ENCODE measurements at regions not wholly inside any gene's neighbourhood (a gene's known extent, or its start where the extent isn't known, plus 50 kb on each side); places are given as distances from the start of the nearest gene placed in this dataset.
A peak's percentile ranks its signal among the peaks of the same experiment; 100 is the strongest.
"Not testable (repeated sequence)": the region's sequence is repeated elsewhere in the genome, so short reads cannot be mapped to it uniquely, and the experiment has no call there.

DNA sequence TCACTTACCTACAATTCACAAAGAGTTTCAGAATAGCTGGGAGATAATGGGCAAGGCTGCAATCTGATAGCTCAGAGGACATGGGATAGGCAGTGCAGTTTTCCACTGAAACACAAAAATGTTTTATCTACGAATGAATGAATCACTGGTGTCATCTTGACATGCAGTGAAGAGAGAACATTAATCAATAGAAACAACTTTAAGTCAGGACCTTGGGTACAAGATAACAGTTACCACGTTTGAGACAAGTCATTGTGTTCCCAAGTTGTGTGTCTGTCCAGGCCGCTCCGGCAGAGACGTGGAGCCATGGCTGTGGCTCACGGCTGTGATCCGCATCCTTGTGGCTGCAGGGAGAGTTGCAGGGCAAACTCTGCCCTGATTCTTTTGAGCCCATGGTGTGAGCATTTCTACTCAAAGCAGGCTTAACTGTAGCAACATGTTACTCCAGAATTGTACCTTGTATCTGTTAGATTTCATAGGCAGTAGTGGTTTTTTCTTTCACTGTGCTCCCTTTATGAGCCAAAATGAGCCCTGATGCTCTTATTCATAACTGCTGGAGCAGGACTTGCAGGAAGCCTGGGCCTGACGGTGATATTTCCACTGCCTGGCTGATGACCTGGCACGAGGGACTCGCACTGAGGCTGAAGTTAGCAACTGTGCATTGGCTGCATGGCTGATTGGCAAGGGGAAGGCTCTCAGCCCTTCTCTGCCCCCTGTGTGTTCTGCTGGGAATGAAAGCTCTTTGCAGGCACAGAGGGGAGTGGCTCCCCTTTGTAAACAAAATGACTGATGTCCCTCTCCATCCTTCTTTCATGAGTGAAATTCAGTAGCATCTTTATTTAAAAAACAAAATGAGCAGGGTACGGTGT, 465.2 kb downstream of the AJAP1 start:
- peak; percentile 15 for DNase-seq (ENCODE audit: low read depth, low spot score)
- in situ Hi-C loops (cut with HindIII; ENCODE audit: low pct_unique_long_range_greater_than_20kb, low sequenced_read_pairs), result no loop called here

- in situ Hi-C loops (cut with HindIII; ENCODE audit: low pct_unique_long_range_greater_than_20kb, low sequenced_read_pairs); DNase-seq (ENCODE audit: low read depth, low spot score): not testable (repeated sequence)
Observed at GRCh38 chr1:5118771-5119170, 464.4 kb downstream of the AJAP1 start.

GRCh38 chr1:5118292-5118691, 463.9 kb downstream of the AJAP1 start:
- in situ Hi-C loops (cut with HindIII; ENCODE audit: low pct_unique_long_range_greater_than_20kb, low sequenced_read_pairs); DNase-seq (ENCODE audit: low read depth, low spot score): not testable (repeated sequence)

- in situ Hi-C loops (cut with HindIII; ENCODE audit: low pct_unique_long_range_greater_than_20kb, low sequenced_read_pairs), result no loop called here
- DNase-seq (ENCODE audit: low read depth, low spot score), result no peak
Observed at GRCh38 chr1:5111581-5111980, 457.2 kb downstream of the AJAP1 start.

DNA sequence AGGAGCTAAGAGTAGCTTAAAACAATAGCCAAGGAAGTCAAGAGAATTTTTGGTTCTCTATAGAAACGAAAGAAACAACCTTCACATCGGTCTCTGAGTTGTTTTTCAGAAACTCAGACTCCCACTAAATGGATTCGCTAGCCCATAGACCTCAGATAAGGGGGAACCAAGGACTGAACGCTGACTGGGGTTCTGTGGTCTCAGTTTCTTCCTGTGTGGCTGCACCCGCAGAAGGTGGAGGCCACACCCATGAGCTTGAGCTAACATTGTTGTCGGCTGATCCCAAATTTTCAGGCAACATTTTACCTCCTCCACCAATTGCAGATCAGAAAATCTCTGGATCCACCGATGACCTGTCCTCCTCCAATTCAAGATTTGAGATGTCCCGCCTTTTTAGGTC, 456.1 kb downstream of the AJAP1 start:
- DNase-seq (ENCODE audit: low read depth, low spot score), result no peak
- in situ Hi-C loops (cut with HindIII; ENCODE audit: low pct_unique_long_range_greater_than_20kb, low sequenced_read_pairs), result no loop called here

DNA sequence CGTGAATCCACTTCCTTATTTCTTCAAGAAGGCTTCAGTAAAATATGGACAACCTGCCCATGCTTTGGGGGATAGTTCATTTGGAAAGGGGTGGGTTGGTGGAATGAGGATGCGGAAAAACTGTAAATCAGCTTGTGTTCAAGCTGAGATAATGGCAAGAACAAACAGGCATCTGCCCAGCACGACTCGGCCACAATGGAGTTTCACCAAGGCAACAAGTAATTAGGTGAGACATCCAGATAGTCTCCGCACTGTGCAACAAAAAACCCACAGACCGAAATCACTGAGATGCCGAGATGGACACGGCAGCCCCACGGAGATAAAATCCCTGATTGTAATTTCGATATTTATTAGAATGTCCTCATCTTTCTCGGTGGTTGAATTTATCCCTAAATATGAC, 455.2 kb downstream of the AJAP1 start:
- in situ Hi-C loops (cut with HindIII; ENCODE audit: low pct_unique_long_range_greater_than_20kb, low sequenced_read_pairs), result no loop called here
- DNase-seq (ENCODE audit: low read depth, low spot score), result no peak

DNA sequence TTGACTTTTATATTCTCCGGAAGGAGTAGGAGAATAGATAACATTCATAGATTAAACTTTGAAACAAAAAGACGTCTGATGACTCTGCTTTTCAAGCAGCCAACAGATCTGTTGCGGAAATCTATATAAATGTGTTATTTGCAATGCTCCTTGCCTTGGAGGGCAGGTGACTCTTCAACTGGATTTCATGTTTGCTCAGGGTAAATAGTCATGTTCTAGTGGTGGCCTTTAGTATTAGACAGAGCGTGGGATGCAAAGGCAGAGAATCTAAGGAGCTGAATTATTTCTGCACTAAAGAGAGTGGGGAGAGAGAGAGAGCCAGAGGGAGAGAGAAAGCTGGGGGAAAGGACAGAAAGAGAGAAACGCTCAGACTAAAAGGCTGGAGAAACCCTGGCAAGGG, 454.3 kb downstream of the AJAP1 start:
- DNase-seq (ENCODE audit: low read depth, low spot score), result no peak
- in situ Hi-C loops (cut with HindIII; ENCODE audit: low pct_unique_long_range_greater_than_20kb, low sequenced_read_pairs), result no loop called here

- in situ Hi-C loops (cut with HindIII; ENCODE audit: low pct_unique_long_range_greater_than_20kb, low sequenced_read_pairs), result no loop called here
- no peak for DNase-seq (ENCODE audit: low read depth, low spot score)
Observed at GRCh38 chr1:5105744-5106143, 451.3 kb downstream of the AJAP1 start.

- in situ Hi-C loops (cut with HindIII; ENCODE audit: low pct_unique_long_range_greater_than_20kb, low sequenced_read_pairs), result no loop called here
- DNase-seq (ENCODE audit: low read depth, low spot score), result no peak
Observed at GRCh38 chr1:5099558-5099957, 445.1 kb downstream of the AJAP1 start.

- in situ Hi-C loops (cut with HindIII; ENCODE audit: low pct_unique_long_range_greater_than_20kb, low sequenced_read_pairs), result no loop called here
- no peak for DNase-seq (ENCODE audit: low read depth, low spot score)
Observed at GRCh38 chr1:5098981-5099385, 444.6 kb downstream of the AJAP1 start.

DNA sequence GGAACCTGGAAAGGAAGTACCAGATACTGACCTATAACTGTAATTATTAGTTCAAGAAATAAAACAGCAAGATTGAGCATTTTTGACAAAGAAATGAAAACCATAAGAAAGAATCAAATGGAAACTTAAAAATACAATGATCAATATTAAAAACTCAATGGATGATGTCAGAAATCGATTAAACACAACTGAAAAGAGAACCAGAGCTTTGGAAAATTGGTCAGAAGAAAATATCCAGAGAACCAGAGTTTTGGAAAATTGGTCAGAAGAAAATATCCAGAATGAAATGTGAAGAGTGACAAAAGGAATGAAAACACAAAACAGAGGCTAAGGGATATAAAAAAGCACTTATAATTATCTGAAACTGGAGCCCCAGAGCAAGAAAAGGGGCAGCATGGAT, 438.6 kb downstream of the AJAP1 start:
- DNase-seq (ENCODE audit: low read depth, low spot score), result no peak
- in situ Hi-C loops (cut with HindIII; ENCODE audit: low pct_unique_long_range_greater_than_20kb, low sequenced_read_pairs), result no loop called here

GRCh38 chr1:5084676-5085075, 430.3 kb downstream of the AJAP1 start:
- no peak for DNase-seq (ENCODE audit: low read depth, low spot score)
- in situ Hi-C loops (cut with HindIII; ENCODE audit: low pct_unique_long_range_greater_than_20kb, low sequenced_read_pairs), result no loop called here

DNA sequence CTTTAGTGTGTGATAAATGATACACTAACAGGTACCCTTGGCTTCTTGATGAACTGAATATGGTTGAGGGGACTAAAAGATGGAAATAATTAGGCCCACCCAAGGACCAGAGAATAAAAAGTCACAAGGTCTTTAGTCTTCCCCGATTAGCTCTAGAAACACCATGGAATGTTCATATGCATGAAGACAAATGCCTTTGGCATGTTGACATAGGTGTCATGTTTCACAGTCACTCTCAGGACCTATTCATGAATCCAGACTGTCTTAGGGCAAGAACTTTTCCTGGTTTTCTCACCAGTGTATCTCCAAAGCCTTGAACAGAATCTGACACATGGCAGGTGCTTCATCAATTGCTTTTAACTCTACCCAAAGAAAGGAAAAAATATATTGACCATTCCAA, 412.8 kb downstream of the AJAP1 start:
- no peak for DNase-seq (ENCODE audit: low read depth, low spot score)

GRCh38 chr1:5053744-5054143, 399.3 kb downstream of the AJAP1 start:
- no peak for DNase-seq (ENCODE audit: low read depth, low spot score)
- in situ Hi-C loops (cut with HindIII; ENCODE audit: low pct_unique_long_range_greater_than_20kb, low sequenced_read_pairs), result no loop called here

More for the DNA sequence above, 412.8 kb downstream of the AJAP1 start:
- in situ Hi-C loops (cut with HindIII; ENCODE audit: low pct_unique_long_range_greater_than_20kb, low sequenced_read_pairs), result no loop called here

GRCh38 chr1:5029136-5029535, 374.7 kb downstream of the AJAP1 start:
- no peak for DNase-seq (ENCODE audit: low read depth, low spot score)
- in situ Hi-C loops (cut with HindIII; ENCODE audit: low pct_unique_long_range_greater_than_20kb, low sequenced_read_pairs), result no loop called here

GRCh38 chr1:5012249-5012648, 357.8 kb downstream of the AJAP1 start:
- in situ Hi-C loops (cut with HindIII; ENCODE audit: low pct_unique_long_range_greater_than_20kb, low sequenced_read_pairs), result no loop called here
- DNase-seq (ENCODE audit: low read depth, low spot score), result no peak

GRCh38 chr1:5010656-5011055, 356.2 kb downstream of the AJAP1 start:
- in situ Hi-C loops (cut with HindIII; ENCODE audit: low pct_unique_long_range_greater_than_20kb, low sequenced_read_pairs), result no loop called here
- no peak for DNase-seq (ENCODE audit: low read depth, low spot score)

DNA sequence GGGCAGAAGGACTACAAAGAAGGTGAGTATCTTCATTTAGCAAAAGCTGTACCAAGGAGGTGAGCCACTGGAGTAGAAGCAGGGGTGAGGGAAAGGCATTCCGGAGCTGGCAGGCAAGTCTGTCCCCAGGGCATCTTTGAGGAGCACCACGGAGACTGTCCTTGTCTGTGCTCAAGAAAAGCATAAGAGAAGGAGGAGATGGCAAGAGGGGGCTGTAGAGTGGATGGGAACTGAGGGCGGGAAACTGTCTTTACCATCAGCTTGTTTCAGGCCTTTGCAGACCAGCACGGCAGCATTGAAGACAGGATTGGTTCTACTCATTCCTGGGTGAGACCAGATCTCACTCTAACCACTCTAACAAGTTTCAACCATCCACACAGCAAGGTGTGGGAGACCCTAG, 355.8 kb downstream of the AJAP1 start:
- no peak for DNase-seq (ENCODE audit: low read depth, low spot score)
- in situ Hi-C loops (cut with HindIII; ENCODE audit: low pct_unique_long_range_greater_than_20kb, low sequenced_read_pairs), result no loop called here

DNA sequence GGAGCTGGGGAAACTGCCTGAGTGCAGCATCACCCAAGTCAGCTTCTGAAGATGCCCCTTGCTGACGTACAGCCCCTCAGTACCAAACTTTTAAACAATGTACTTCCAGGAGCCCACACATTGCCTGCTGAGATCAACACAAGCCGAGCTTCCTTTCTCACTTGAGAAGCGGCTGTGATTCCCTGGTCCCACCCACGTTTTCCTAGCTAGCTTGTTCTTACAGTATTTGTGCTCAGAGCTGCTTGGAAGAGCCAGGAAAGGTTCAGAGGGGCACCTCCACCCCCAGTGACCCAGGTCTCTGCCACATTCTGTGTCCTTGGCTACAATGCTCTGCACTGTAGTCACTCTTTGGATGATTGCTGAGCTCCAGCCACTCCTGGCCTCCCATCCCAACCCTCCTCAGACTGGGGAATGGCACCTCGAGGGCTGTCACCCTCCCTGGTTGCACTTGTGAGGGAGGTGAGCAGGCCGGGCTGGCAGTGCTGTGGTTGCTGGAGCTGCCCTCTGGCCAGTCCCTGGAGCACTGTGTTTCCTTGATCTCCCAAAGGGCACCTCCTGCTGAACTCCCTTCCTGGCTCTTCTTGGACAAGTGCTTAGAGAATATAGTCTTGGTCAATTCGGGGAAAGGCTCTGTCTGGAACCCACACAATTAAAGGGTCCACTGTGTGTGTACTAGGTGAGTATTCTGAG, 355.1 kb downstream of the AJAP1 start:
- no peak for DNase-seq (ENCODE audit: low read depth, low spot score)
- in situ Hi-C loops (cut with HindIII; ENCODE audit: low pct_unique_long_range_greater_than_20kb, low sequenced_read_pairs), result no loop called here
